MCF 10A (cell line): ENCODE measurements at regions not wholly inside any gene's neighbourhood (a gene's known extent, or its start where the extent isn't known, plus 50 kb on each side); places are given as distances from the start of the nearest gene placed in this dataset.

Source experiments
- BruUV-seq: library from RNA; stranded (reverse); fragments of 400-500 nt; replicated peaks from 2 replicates; lab custom pipeline; 2021; lab: Mats Ljungman, UMichigan
- CTCF ChIA-PET: fragments of 300-600 bp; sonication (Branson Sonifier 250); formaldehyde crosslinking; extraction: SDS; loops from one replicate; lab custom pipeline; 2021; ENCODE audit warnings: antibody characterized with exemption, inconsistent platforms; lab: Yijun Ruan, JAX
- POLR2A ChIA-PET: fragments of 300-600, 350-650 bp; sonication (Branson Sonifier 250); formaldehyde crosslinking; extraction: SDS; loops from one replicate; lab custom pipeline; 2020; ENCODE audit warnings: antibody characterized with exemption, inconsistent platforms; lab: Yijun Ruan, JAX
- DNase-seq: peaks from one replicate; pipeline ENCODE4 v3.0.0-alpha.2; 2018; ENCODE audit not compliant: unreplicated experiment
- H3K27ac Mint-ChIP-seq: one replicate; pipeline ENCODE4 v1.8.0; 2022; ENCODE audit warnings: mild to moderate bottlenecking, low read depth, mixed read lengths; ENCODE audit not compliant: unreplicated experiment
- H3K27me3 Mint-ChIP-seq: one replicate; pipeline ENCODE4 v1.8.0; 2022; ENCODE audit warnings: mixed read lengths; ENCODE audit not compliant: insufficient read depth, unreplicated experiment
- H3K36me3 Mint-ChIP-seq: one replicate; pipeline ENCODE4 v1.8.0; 2022; ENCODE audit warnings: mild to moderate bottlenecking, moderate library complexity, mixed read lengths; ENCODE audit not compliant: insufficient read depth, unreplicated experiment
- H3K4me1 Mint-ChIP-seq: one replicate; pipeline ENCODE4 v1.8.0; 2022; ENCODE audit warnings: mixed read lengths; ENCODE audit not compliant: insufficient read depth, unreplicated experiment
- H3K4me3 Mint-ChIP-seq: one replicate; pipeline ENCODE4 v1.8.0; 2022; ENCODE audit warnings: mild to moderate bottlenecking, moderate library complexity, mixed read lengths; ENCODE audit not compliant: unreplicated experiment
- H3K9me3 Mint-ChIP-seq: one replicate; pipeline ENCODE4 v1.8.0; 2022; ENCODE audit warnings: mixed read lengths; ENCODE audit not compliant: unreplicated experiment
- CTCF ChIP-seq: fragments of 200-600 bp; IDR thresholded peaks from one replicate; pipeline ENCODE4 v1.8.0; 2022; ENCODE audit warnings: antibody characterized with exemption, mild to moderate bottlenecking; ENCODE audit not compliant: unreplicated experiment
- intact Hi-C: fragments of 100-400 bp; cut with micrococcal nuclease; formaldehyde crosslinking; loops from 2 replicates; pipeline ENCODE4 v1.14.1; 2022

GRCh38 chr1:178020968-178021640, 51.2 kb upstream of the SEC16B start:
- DNase-seq, result no peak
- intact Hi-C loops, result no loop called here
- Mint-ChIP-seq H3K36me3 (peaks cover 3% of the 10 kb centered on the region), H3K27me3 (no peaks in the 10 kb centered on the region), H3K9me3 (peaks cover 8% of the 10 kb centered on the region), H3K27ac (no peak overlapping the region), H3K4me3 (no peak overlapping the region), H3K4me1 (no peaks in the 10 kb centered on the region)
- CTCF ChIA-PET, result interaction anchor here (0.7 to 2.7 kb wide), 3 partner anchors 10 to 1842 kb away, joined by 3 to 18 read pairs (median 3); no protein-coding TSS in a partner anchor
- no TSS peak for BruUV-seq
- TF ChIP-seq CTCF, result no peak
- POLR2A ChIA-PET, result no interaction called here

GRCh38 chr1:178021950-178022349, 52.1 kb upstream of the SEC16B start:
- POLR2A ChIA-PET, result no interaction called here
- H3K4me1 Mint-ChIP-seq, result no peaks in the 10 kb centered on the region
- intact Hi-C loops, result no loop called here
- DNase-seq, result no peak
- no TSS peak for BruUV-seq
- CTCF ChIA-PET, result interaction anchor here (0.7 to 2.7 kb wide), 2 partner anchors 9 to 1843 kb away, joined by 3 to 18 read pairs; no protein-coding TSS in a partner anchor
- no peak for TF ChIP-seq CTCF
- H3K27ac Mint-ChIP-seq, result no peak overlapping the region
- H3K4me3 Mint-ChIP-seq, result no peak overlapping the region
- H3K9me3 Mint-ChIP-seq, result peaks cover 8% of the 10 kb centered on the region
- peaks cover 5% of the 10 kb centered on the region for H3K36me3 Mint-ChIP-seq
- H3K27me3 Mint-ChIP-seq, result no peaks in the 10 kb centered on the region

GRCh38 chr1:178023181-178023618, 53.3 kb upstream of the SEC16B start:
- H3K27ac Mint-ChIP-seq, result no peak overlapping the region
- POLR2A ChIA-PET, result no interaction called here
- intact Hi-C loops, result no loop called here

GRCh38 chr1:178024504-178024903, 54.6 kb upstream of the SEC16B start:
- ChIA-PET CTCF (interaction anchor here (0.9 to 2.2 kb wide), 3 partner anchors 10 to 275 kb away, joined by 4 to 9 read pairs (median 7); no protein-coding TSS in a partner anchor), POLR2A (no interaction called here)
- BruUV-seq, result no TSS peak

More at GRCh38 chr1:178023181-178023618, 53.3 kb upstream of the SEC16B start:
- CTCF ChIA-PET, result no interaction called here
- BruUV-seq, result no TSS peak
- no peaks in the 10 kb centered on the region for H3K4me1 Mint-ChIP-seq
- DNase-seq, result no peak
- no peaks in the 10 kb centered on the region for H3K27me3 Mint-ChIP-seq
- H3K4me3 Mint-ChIP-seq, result no peak overlapping the region
- no peaks in the 10 kb centered on the region for H3K9me3 Mint-ChIP-seq
- no peak for TF ChIP-seq CTCF
- H3K36me3 Mint-ChIP-seq, result peaks cover 5% of the 10 kb centered on the region

More at GRCh38 chr1:178024504-178024903, 54.6 kb upstream of the SEC16B start:
- no peak for DNase-seq
- H3K27ac Mint-ChIP-seq, result no peak overlapping the region
- H3K27me3 Mint-ChIP-seq, result no peaks in the 10 kb centered on the region
- H3K36me3 Mint-ChIP-seq, result peaks cover 5% of the 10 kb centered on the region
- H3K4me3 Mint-ChIP-seq, result no peak overlapping the region
- intact Hi-C loops, result no loop called here
- TF ChIP-seq CTCF, result no peak
- no peaks in the 10 kb centered on the region for H3K4me1 Mint-ChIP-seq
- no peaks in the 10 kb centered on the region for H3K9me3 Mint-ChIP-seq
